ENCODE measurements at regions not wholly inside any gene's neighbourhood (a gene's known extent, or its start where the extent isn't known, plus 50 kb on each side); places are given as distances from the start of the nearest gene placed in this dataset.

GRCh38 chr7:27424749-27425148 is 182.1 kb downstream of the EVX1 start:
- Histone ChIP-seq H3K9me3 (ENCODE audit: low read length) (no peaks in the 10 kb centered on the region), H4K20me1 (ENCODE audit: insufficient read depth, low read length) (no peaks in the 10 kb centered on the region), H3K9ac (ENCODE audit: insufficient read depth, low read depth, low read length) (no peak overlapping the region), H3K4me3 (replicated peaks in 1 of 3; ENCODE audit: insufficient read depth in 1 of 3, low read depth in 2 of 3, low read length in 3 of 3) (no peak overlapping the region), H3K27ac (ENCODE audit: extremely low read length, insufficient read depth, low read length) (no peak overlapping the region), H3K4me1 (ENCODE audit: insufficient read depth, low read length) (0 out of 2 replicates have a peak, but pooled peaks cover 2% of the 10 kb centered on the region), H3K36me3 (replicated peaks in 1 of 2; ENCODE audit: control insufficient read depth in 1 of 2, insufficient read depth in 2 of 2, low read length in 2 of 2) (no peaks in the 10 kb centered on the region), H2AFZ (ENCODE audit: low read length) (no peak overlapping the region), H3K4me2 (ENCODE audit: low read depth, low read length) (no peak overlapping the region), H3K27me3 (ENCODE audit: control insufficient read depth in 1 of 2, insufficient read depth in 2 of 2, low read length in 2 of 2) (peaks cover 0 to 2% of the 10 kb centered on the region in 2 experiments; a peak in 2 of 5 replicates), H3K79me2 (ENCODE audit: insufficient read depth, low read length) (no peaks in the 10 kb centered on the region)
- intact Hi-C loops (cut with micrococcal nuclease; ENCODE audit: unreplicated experiment) (no loop called here), in situ Hi-C loops (cut with HindIII; ENCODE audit: extremely low pct_ligation_motif_present, low pct_unique_long_range_greater_than_20kb) (no loop called here)
- ATAC-seq (no peak), DNase-seq (ENCODE audit: low spot score) (no peak), FAIRE-seq (no peak)
- 10% methylated on average over 4 of the region's 4 CpGs for WGBS (ENCODE audit: low lambda C conversion rate)
- no TSS peak for BruUV-seq (replicated peaks)
- POLR2A ChIA-PET, result no interaction called here
- CTCF ChIA-PET (ENCODE audit: low intra/inter-chr PET ratio, low total read pairs), result no interaction called here
- TF ChIP-seq KAT2B (IDR thresholded peaks at IDR 0.05; ENCODE audit: borderline replicate concordance, low read depth, low read length) (no peak), AHR (CRISPR knock-in tag; IDR thresholded peaks at IDR 0.05) (no peak), STAG1 (CRISPR knock-in tag; IDR thresholded peaks at IDR 0.05) (no peak), KLF16 (CRISPR knock-in tag; IDR thresholded peaks at IDR 0.05) (no peak), PLSCR1 (CRISPR knock-in tag; IDR thresholded peaks at IDR 0.05; ENCODE audit: borderline replicate concordance) (no peak), TARDBP (CRISPR knock-in tag; IDR thresholded peaks at IDR 0.05) (no peak), TEAD3 (CRISPR knock-in tag; optimal IDR thresholded peaks at IDR 0.05; ENCODE audit: borderline replicate concordance) (no peak), HOXA5 (CRISPR knock-in tag; IDR thresholded peaks at IDR 0.05) (no peak), NCOA2 (CRISPR knock-in tag; IDR thresholded peaks at IDR 0.05) (no peak), ZNF251 (CRISPR knock-in tag; IDR thresholded peaks at IDR 0.05) (no peak), HMG20B (CRISPR knock-in tag; conservative IDR thresholded peaks at IDR 0.05) (no peak), HNRNPK (IDR thresholded peaks at IDR 0.05; ENCODE audit: low read depth, low read length, poor library complexity, severe bottlenecking) (no peak), AGO1 (IDR thresholded peaks at IDR 0.05; ENCODE audit: low read depth, low read length, poor library complexity, severe bottlenecking) (no peak), ZNF530 (CRISPR knock-in tag; IDR thresholded peaks at IDR 0.05; ENCODE audit: low read depth) (no peak), ZNF446 (CRISPR knock-in tag; IDR thresholded peaks at IDR 0.05) (no peak), ESRRA (CRISPR knock-in tag; IDR thresholded peaks at IDR 0.05; ENCODE audit: low read depth) (no peak), NONO (IDR thresholded peaks at IDR 0.05) (no peak), NONO (CRISPR knock-in tag; conservative IDR thresholded peaks at IDR 0.05) (no peak), ZUFSP (CRISPR knock-in tag; IDR thresholded peaks at IDR 0.05; ENCODE audit: borderline replicate concordance) (no peak)
- TF ChIP-seq, protein P1, sequence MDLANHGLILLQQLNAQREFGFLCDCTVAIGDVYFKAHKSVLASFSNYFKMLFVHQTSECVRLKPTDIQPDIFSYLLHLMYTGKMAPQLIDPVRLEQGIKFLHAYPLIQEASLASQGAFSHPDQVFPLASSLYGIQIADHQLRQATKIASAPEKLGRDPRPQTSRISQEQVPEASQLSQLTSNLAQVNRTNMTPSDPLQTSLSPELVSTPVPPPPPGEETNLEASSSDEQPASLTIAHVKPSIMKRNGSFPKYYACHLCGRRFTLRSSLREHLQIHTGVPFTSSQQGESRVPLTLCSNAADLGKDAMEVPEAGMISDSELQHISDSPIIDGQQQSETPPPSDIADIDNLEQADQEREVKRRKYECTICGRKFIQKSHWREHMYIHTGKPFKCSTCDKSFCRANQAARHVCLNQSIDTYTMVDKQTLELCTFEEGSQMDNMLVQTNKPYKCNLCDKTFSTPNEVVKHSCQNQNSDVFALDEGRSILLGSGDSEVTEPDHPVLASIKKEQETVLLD (CRISPR knock-in tag; IDR thresholded peaks at IDR 0.05; ENCODE audit: low read depth), result no peak
